Endodermal cell (in vitro differentiated cells): ENCODE measurements at regions not wholly inside any gene's neighbourhood (a gene's known extent, or its start where the extent isn't known, plus 50 kb on each side); places are given as distances from the start of the nearest gene placed in this dataset.

Experiments used
- DNase-seq: peaks from one replicate; pipeline ENCODE4 v3.0.0-alpha.2; 2017
- H3K27ac ChIP-seq: 2 replicates; pipeline ENCODE4 v1.5.1; 2013; ENCODE audit warnings: mild to moderate bottlenecking, low read depth, low read length, moderate library complexity
- H3K27me3 ChIP-seq: 2 replicates; pipeline ENCODE4 v1.6.1; 2013; ENCODE audit warnings: mild to moderate bottlenecking, low read length, moderate library complexity; ENCODE audit not compliant: insufficient read depth, control insufficient read depth, poor library complexity, severe bottlenecking
- H3K36me3 ChIP-seq: 2 replicates; pipeline ENCODE4 v1.7.0; 2013; ENCODE audit warnings: mild to moderate bottlenecking, low read length, moderate library complexity; ENCODE audit not compliant: control insufficient read depth, insufficient read depth
- H3K4me1 ChIP-seq: one replicate; pipeline ENCODE4 v1.7.0; 2013; ENCODE audit warnings: low read length; ENCODE audit not compliant: control insufficient read depth, insufficient read depth
- H3K4me3 ChIP-seq: 2 replicates; pipeline ENCODE4 v1.5.1; 2013; ENCODE audit warnings: mild to moderate bottlenecking, low read length, moderate library complexity
- H3K9ac ChIP-seq: 2 replicates; pipeline ENCODE4 v1.6.1; 2013; ENCODE audit warnings: mild to moderate bottlenecking, low read length, moderate library complexity; ENCODE audit not compliant: poor library complexity, severe bottlenecking; ENCODE audit errors: extremely low read depth
- H3K9me3 ChIP-seq: 2 replicates; pipeline ENCODE4 v1.6.1; 2013; ENCODE audit warnings: mild to moderate bottlenecking, low read length, moderate library complexity; ENCODE audit not compliant: control insufficient read depth
- H3K27ac Mint-ChIP-seq: 2 replicates; pipeline ENCODE4 v1.8.0; 2020; ENCODE audit warnings: mixed read lengths
- H3K27me3 Mint-ChIP-seq: 2 replicates; pipeline ENCODE4 v1.8.0; 2021; ENCODE audit warnings: mild to moderate bottlenecking, mixed read lengths; ENCODE audit not compliant: insufficient read depth
- H3K36me3 Mint-ChIP-seq: 2 replicates; pipeline ENCODE4 v1.8.0; 2020; ENCODE audit warnings: low read depth, mixed read lengths
- H3K4me1 Mint-ChIP-seq: 2 replicates; pipeline ENCODE4 v1.8.0; 2020; ENCODE audit warnings: mixed read lengths
- H3K4me3 Mint-ChIP-seq: 2 replicates; pipeline ENCODE4 v1.8.0; 2020; ENCODE audit warnings: mild to moderate bottlenecking, moderate library complexity, mixed read lengths
- H3K9me3 Mint-ChIP-seq: 2 replicates; pipeline ENCODE4 v1.8.0; 2020; ENCODE audit warnings: mild to moderate bottlenecking, mixed read lengths
- CTCF ChIP-seq: fragments of 200-600 bp; sonication (generic); conservative IDR thresholded peaks from 2 replicates; pipeline ENCODE4 v1.5.0; 2021; ENCODE audit warnings: antibody characterized with exemption, mild to moderate bottlenecking
- WGBS, 2 experiments: methylation state at CpG; one replicate each; pipeline versions ENCODE4 v1.1.5 to v1.1.7; 2013; ENCODE audit warnings: missing lambda C conversion rate in 2 of 2, mixed read lengths in 1 of 2; ENCODE audit not compliant: insufficient coverage in 1 of 2, insufficient read length in 1 of 2; 5-methylcytosine and 5-hydroxymethylcytosine counted together

DNA sequence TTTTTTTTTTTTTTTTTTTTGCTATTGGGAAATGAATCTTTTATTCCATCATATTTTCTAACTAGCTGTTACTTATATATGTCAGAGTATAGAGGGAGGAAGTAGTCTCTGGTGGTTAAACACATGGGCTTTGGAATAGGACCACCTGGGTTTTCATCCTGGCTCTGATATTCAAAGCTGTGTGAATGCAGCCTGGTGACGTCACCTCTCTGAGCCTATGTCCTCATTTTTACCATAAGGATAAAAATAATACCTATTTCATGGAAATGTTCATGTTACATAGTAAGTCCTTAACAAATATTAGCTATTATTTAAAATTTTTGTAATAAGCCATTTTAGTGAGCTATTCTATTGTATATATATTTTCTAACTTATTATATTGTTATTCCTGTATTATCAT lies 58.8 kb upstream of the TOX2 start:
- H3K4me1 Mint-ChIP-seq: no peaks in the 10 kb centered on the region
- Histone ChIP-seq H3K9me3 (no peaks in the 10 kb centered on the region), H3K9ac (no peak overlapping the region), H3K27ac (no peak overlapping the region), H3K27me3 (no peaks in the 10 kb centered on the region), H3K36me3 (no peaks in the 10 kb centered on the region), H3K4me3 (no peak overlapping the region), H3K4me1 (no peaks in the 10 kb centered on the region)
- 100% methylated on average over 1 of the region's 1 CpG; no CpG with 5 or more reads in 1 of the 2 experiments for WGBS, 2 experiments
- H3K4me3 Mint-ChIP-seq: no peak overlapping the region
- no peak overlapping the region for H3K27ac Mint-ChIP-seq
- DNase-seq: no peak
- no peaks in the 10 kb centered on the region for H3K36me3 Mint-ChIP-seq
- H3K27me3 Mint-ChIP-seq: peaks cover 2% of the 10 kb centered on the region
- no peaks in the 10 kb centered on the region for H3K9me3 Mint-ChIP-seq
- no peak for TF ChIP-seq CTCF

GRCh38 chr20:43853918-43854317 lies 60.7 kb upstream of the TOX2 start:
- Histone ChIP-seq H3K9ac (no peak overlapping the region), H3K9me3 (no peaks in the 10 kb centered on the region), H3K27me3 (no peaks in the 10 kb centered on the region), H3K27ac (no peak overlapping the region), H3K4me3 (no peak overlapping the region), H3K4me1 (no peaks in the 10 kb centered on the region), H3K36me3 (no peaks in the 10 kb centered on the region)
- no peak for TF ChIP-seq CTCF
- Mint-ChIP-seq H3K4me3 (no peak overlapping the region), H3K9me3 (no peaks in the 10 kb centered on the region), H3K27me3 (peaks cover 2% of the 10 kb centered on the region), H3K36me3 (no peaks in the 10 kb centered on the region), H3K4me1 (no peaks in the 10 kb centered on the region), H3K27ac (no peak overlapping the region)
- whole genome bisulfite sequencing, 2 experiments: 90 to 97% methylated on average over 6 of the region's 6 CpGs
- DNase-seq: no peak

DNA sequence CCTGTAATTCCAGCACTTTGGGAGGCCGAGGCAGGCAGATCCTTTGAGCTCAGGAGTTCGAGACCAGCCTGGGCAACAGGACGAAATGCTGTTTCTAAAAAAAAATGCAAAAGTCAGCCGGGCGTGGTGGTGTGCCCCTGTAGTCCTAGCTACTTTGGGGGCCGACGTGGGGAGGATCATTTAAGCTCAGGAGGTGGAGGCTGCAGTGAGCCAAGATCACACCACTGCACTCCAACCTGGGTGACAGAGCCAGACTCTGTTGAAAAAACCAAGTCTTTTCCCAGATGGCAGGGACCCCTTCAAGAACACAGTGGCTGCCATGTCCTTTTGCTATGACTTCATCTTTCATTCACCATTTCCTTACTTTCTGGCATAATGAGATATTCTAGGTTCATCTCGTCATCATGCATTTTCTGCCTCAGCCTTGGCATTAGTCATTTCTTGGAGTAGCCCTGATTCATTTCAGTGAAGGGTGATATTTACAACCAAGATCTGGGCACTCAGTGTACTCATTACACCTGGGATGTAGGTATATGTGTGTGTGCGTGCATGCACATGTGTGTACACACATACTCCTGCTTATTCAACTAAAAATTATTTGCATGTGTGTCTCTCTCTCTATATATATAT lies 61.4 kb upstream of the TOX2 start:
- peaks cover 2% of the 10 kb centered on the region for H3K27me3 Mint-ChIP-seq
- Histone ChIP-seq H3K9me3 (no peaks in the 10 kb centered on the region), H3K27ac (no peak overlapping the region), H3K4me3 (no peak overlapping the region), H3K4me1 (no peaks in the 10 kb centered on the region), H3K36me3 (no peaks in the 10 kb centered on the region), H3K9ac (no peak overlapping the region), H3K27me3 (no peaks in the 10 kb centered on the region)
- no peaks in the 10 kb centered on the region for H3K36me3 Mint-ChIP-seq
- no peaks in the 10 kb centered on the region for H3K9me3 Mint-ChIP-seq
- 89 to 90% methylated on average over 7 to 8 of the region's 9 CpGs for WGBS, 2 experiments
- no peak overlapping the region for H3K4me3 Mint-ChIP-seq
- no peak overlapping the region for H3K27ac Mint-ChIP-seq
- no peak for DNase-seq
- TF ChIP-seq CTCF: no peak
- H3K4me1 Mint-ChIP-seq: no peaks in the 10 kb centered on the region
